Hematopoietic multipotent progenitor cell treated with erythropoietin and hydrocortisone succinate and interleukin-3 and kit ligand, for 6 days (in vitro differentiated cells): ENCODE measurements at regions not wholly inside any gene's neighbourhood (a gene's known extent, or its start where the extent isn't known, plus 50 kb on each side); places are given as distances from the start of the nearest gene placed in this dataset.

ENCODE experiments used
- DNase-seq: peaks from one replicate; pipeline ENCODE4 v3.0.0-alpha.2; 2015

DNA sequence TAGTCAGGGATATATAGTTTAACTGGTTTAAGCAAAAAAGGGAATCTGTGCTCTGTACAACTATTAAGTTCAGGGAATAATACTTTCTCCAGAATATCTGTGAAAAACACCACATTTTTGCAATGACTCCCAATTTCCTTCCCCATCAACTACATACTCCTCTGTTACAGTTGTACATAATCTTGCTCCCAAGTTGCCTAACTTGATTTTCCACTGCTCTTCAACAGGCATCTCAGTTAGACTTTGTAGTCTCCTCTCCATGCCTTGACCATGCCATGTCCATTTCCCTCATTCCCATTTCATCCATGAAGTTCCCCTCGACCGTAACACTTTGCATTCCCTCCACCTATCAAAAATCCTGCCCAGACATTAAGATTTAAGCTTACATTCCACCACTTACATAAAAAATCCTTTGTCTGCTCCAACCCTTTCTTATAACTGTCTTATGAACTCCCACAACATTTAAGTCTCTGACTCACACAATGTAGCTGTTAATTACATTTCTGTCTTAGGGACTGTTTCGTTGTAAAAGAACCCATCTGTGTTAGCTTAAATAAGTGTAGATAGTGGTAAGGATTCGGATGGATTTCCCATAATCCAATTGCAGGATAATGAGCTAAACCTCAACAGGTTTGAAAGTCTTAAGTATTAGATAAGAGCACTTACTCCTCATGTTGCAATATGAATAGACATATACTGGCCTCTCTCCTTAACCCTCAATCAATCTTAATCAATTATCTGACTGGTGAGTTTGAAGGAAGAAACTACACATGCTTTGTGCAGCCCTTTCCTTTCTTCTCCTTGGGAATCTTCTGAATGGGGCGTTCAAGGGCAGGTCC lies 156.5 kb downstream of the PAWR start:
- DNase-seq = no peak

DNA sequence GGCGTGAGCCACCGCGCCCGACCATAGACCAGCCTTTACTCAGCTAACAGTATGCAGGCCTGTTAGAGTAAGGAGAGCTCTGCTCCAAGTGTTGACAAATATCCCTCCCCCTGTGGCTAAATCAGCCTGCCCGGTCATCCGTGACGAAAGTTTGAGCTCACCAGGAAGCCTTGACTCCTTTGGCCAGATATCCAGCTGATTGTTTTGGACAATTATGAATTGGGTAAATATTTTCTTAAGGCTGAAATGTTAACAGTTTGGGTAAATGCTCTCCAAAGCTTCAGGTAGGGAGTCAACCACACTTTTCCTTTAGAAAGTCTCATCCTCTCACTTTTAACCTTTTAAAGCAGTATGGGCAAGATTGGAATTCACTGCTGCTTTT lies 157.9 kb downstream of the PAWR start:
- no peak for DNase-seq

DNA sequence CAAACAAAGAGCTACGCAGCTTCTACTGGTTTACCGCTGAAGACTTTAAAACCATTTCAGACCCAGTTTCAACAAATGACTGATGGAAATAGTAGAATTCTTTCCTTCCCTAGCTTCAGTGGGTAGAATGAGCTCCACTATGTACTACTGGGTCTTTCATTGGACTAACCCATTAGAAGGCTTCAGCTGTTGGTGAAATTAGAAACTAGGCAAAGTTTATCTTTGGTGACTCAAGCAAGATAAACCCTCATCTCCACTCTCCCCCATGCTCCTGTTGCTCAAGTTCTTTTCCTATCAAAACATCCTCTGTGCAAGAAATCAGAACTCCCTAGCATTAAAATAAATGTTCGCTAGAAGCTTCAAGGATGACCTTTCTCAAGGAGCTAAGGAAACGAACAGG lies 159.2 kb downstream of the PAWR start:
- DNase-seq = no peak

DNA sequence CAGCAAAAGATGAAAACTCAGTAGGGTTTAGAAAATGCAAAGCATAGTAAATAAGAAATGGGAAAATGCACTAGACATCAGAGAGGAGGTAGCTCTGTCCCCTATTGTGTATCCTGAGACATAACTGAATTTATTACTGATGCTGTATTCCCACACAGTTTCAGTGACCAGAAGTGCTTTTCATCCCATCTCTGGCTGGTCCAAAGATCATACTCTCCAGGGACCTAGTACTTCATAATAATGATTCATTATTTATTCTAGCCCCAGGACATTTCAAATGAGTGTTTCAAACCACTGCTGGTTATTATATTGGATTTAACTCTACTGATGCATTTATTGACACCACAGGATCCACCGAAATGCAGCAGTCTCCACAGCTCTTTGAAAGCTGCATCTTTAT lies 163.3 kb downstream of the PAWR start:
- DNase-seq = no peak

DNA sequence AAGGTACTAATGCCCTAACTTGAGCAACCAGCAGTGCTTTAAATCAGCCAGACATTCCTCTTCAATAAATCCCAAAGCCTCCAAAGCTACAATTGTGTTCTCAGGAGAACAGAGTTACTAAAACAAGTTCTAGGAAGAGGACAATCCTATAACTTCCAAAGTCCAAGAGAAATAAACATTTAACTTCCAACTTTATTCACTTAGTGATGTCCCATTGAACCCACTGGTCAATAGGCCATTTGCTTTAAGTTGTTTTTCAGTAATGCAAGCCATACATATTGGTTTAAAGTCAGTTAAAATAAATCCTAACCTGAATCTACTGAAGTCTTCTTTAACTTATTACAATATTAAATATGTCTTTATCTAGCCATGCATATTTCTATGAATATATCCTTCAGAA lies 165.4 kb downstream of the PAWR start:
- no peak for DNase-seq

DNA sequence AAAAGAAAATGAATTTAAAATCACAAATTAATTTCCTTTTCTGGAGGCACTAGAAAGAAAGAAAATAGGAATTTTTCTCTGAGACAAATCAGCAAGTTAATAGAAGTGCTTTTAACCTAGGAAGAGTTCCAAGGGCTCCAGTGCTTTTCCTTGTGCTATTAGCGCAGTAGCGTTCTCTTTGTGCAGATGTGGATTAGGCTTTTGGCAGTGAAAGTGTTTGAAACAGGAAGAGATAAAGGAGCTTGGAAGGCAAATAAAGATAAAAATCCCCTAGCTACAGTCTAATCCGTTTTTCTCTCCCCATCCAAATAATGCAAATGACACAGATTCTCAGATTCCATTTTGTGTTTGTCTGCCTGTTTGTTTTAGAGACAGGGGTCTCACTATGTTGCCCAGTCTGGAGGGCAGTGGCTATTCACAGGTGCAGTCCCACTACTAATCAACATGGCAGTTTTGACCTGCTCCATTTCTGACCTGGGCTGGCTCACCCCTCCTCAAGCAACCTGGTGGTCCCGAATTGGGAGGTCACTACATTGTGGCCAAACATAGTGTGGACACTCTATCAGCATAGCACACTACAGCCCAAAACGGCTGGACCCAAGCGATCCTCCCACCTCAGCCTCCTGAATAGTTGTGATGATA lies 166.1 kb downstream of the PAWR start:
- DNase-seq = no peak

DNA sequence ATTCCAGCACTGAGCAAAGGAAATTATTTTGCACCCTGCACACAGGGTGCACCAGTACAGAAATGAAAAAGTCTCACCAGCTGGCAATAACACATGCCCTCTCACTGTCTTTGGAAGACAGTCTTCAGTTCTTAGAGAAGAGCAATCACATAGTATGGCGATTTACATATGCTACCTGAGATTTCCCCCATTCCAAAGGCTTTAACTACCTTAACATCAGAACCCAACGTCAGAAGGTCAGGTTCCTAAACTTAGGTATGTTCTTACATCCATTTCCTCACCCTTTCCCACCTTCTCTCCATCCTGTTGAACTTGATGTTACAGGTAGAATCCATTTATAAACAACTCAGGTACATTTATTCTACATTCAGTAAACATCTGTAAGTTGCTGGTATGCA lies 167.8 kb downstream of the PAWR start:
- no peak for DNase-seq

DNA sequence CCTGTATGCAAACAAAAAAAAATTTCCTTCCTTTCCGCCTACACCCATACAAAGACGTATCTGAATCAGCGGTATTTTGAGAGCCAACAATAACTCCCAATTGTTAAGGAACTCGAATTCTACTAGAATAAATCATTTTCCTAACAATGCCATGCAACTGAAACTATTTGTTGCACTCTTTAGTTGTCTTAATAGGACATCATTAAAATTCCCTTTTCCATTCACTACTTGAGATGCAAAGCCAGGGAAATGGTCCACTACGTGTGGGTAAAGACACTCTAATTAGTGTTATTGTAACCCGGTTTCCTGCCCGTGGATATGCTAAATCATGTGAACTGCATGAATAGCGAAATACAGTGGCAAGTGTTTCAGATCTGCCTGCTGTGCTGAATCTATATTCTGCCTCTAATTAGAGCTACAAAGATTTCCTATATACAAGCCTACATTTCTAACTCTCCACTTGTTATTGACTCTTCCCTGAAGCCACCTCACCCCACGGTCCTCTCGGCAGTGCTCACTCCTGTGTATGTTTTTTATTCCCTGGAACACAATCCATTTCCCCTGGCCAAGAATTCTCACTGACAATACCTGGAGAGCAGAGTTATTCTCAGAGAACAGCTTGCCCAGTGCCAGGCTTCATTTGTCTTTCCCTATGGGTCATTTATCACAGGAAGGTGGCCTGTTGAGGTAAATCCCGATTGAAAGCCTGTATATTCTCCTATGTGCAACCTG lies 168.3 kb downstream of the PAWR start:
- DNase-seq = no peak

DNA sequence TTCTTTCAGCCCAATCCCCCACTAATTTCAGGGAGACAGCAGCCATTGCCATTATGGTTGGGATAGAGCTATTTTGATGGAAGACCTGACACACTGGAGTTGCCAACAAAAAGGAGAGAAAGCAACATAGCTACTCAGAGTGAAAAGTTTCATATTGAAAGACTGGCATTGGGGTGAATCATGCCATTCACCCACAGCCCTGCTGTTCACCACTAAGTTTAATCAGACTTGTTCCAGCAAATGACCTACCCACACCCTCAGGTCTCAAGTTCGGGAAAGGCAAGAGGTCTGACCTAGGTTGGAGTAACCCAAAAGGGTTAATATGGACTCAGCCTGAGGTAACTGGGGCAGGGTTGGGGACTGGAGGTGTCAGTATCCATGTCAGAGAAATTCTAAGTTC lies 169.2 kb downstream of the PAWR start:
- no peak for DNase-seq

DNA sequence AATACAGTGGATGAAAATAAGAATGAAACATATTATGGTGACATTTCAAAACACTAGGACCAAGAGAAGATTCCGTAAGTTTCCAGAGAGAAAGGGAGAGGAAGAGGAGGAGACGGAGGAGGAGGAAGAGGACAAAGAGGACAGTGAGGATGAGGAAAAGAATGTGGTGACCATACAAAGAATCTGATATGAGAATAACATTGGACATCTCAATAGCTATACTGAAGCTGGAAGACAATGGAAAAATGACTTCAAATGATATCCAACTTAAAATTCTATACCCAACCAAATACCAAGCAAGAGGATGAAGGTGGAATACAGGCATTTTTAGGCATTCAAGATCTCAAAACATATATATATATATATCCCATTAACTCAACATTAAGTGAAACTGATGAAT lies 173.4 kb downstream of the PAWR start:
- no peak for DNase-seq

DNA sequence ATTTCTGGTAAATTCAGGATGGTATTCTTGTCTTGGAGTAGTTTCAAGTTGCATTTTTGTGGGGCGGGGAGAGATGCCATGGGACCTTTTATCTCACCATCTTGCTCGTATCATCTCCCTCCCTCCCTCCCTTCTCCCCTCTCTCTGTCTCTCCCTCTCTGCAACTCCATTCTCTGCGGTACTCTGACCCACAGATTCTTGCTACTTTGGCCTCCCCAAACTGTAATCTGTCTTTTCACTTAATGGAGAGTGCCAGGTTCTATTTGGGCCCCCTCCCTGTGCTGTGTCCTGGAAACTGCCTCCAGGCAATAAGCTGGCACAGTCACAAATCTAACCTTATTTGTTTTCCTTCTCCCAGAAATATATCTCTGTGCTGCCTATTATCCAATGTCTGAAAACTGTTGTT lies 175.2 kb downstream of the PAWR start:
- DNase-seq = no peak

GRCh38 chr12:79514730-79515529 lies 175.8 kb downstream of the PAWR start:
- DNase-seq = no peak

GRCh38 chr12:79512068-79512467 lies 178.7 kb downstream of the PAWR start:
- peak; percentile 6 for DNase-seq

DNA sequence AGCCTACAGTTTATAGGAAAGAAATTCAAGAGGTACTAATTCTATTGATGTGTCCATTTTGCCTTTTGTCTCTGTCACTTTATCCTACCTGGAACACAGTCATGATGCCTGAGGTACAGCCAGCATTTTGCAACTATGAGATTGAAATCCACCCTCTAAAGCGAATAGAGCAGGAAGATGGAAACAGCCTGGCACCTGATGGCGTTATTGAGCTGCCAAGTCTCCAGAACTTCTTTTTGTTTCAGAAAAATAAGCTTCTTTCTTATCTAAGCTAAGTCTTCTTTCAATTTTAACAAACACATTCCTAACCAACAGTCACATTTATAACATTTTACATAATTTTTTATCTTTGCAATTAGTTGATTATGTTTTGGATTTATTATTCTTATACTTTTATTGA lies 182.1 kb downstream of the PAWR start:
- no peak for DNase-seq
